NCI-H510A (cell line): ENCODE measurements at regions not wholly inside any gene's neighbourhood (a gene's known extent, or its start where the extent isn't known, plus 50 kb on each side); places are given as distances from the start of the nearest gene placed in this dataset.

Experiments used
- DNase-seq: peaks from one replicate; lab custom pipeline; 2025; lab: John Stamatoyannopoulos, UW

DNA sequence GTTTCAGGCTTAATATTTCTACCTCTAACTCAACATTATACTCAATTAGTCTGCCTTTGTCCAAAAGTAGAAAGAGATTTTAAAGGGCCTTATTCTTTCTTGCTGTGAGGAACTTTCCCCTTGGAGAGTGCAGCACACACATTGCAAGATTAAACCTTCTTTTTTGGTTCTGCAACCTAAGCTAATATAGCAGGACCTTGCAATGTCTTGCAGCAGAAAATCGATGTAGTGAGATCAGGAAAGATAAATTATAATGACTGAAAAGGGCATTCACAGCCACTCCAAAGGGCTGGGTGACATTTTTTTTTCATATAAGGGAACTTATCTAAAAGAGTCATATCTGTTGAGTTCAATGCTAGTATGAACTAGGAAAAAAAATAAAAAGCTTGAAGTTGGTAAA lies 422.7 kb upstream of the ADAMTS16 start:
- DNase-seq = no peak

DNA sequence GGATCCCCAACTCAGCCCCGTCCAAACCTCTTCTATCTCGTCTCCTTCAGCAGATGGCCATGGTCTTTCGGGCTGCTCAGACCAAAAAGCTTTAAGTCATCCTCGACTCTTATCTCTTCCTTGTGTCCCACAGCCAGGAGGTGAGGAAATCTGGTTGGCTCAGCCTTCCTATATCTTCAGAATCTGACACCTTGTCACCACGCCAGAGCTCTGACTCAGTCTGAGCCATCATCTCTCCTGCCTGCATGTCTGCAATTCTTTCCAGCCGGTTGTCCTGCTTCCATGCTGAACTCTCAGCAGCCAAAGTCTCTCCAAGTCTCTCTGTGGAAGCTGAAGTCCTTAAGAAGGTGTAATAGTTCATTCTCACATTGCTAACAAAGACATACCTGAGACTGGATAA lies 419.3 kb upstream of the ADAMTS16 start:
- DNase-seq = no peak

DNA sequence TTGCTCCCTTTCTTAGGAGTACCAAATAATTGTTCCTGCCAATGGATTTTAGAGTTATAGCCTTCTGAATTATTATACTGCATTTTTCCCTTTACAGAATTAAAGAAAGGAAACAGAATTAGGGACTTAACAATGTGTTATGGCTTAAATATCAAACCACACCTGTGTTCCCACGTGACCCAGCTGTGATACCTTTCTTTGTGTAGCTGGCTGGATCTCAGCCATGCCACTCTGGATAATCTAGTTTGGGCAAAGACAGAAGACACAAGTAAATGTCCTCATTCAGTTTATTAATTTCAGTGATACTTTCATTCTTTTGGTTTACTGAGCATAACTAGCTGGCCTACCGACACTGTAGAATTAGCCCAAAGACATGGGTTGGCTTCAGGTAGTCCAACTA lies 417.2 kb upstream of the ADAMTS16 start:
- DNase-seq = no peak

DNA sequence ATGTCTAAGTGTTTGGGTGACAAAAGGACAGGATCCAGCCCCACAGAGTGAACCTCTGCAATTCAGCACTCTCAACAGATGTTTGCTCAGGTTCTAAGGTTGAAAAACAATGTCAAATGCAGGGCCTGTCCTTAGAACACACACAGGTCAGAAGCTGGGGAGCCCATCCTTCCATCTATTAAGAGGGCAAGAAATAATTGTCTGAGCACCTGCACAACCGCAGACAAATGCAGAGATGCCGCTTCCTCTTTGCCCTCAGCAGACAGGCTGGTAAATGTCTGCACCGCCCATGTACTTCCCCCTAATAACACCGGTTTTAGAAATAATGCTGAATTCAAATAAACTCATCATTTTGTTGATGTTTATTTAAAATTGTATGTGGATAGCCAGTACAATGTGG lies 414.5 kb upstream of the ADAMTS16 start:
- DNase-seq = no peak

DNA sequence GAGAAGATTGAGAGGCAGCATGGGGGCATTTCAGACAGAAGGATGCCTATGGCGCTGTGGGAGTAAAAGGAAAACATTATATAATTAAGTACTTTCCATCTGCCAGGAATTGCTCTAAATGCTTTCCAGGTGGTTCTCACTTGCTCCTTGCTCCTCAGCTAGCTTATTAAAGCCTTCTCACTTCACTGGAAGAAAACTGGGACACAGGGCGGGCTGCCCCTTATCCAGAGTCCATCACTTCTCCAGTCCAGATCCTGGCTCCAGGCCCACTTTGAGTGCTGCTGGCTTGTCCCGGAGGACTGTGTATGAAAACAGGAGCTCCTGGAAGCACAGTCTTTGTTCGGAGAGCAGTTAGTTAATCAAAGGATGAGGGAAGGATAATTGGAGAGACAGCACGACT lies 409.9 kb upstream of the ADAMTS16 start:
- DNase-seq = no peak

DNA sequence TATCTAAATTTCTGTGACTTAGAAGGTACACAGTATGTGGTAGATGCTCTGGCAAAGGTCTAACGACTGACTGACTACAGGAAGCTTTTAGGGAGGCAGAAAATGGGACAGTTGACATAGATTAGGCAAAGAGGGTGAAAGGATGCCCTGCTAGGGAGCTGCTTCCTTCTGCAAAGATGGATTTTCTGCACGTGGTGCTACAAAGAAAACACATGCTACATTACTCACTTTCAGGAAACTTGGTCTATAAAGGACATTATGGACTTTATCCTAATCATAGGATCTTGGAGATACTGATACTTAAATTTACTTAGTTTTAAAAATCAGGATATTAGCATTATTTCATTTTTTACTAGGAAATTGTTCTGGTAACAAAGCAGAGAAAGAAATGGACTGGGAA lies 405.8 kb upstream of the ADAMTS16 start:
- no peak for DNase-seq

DNA sequence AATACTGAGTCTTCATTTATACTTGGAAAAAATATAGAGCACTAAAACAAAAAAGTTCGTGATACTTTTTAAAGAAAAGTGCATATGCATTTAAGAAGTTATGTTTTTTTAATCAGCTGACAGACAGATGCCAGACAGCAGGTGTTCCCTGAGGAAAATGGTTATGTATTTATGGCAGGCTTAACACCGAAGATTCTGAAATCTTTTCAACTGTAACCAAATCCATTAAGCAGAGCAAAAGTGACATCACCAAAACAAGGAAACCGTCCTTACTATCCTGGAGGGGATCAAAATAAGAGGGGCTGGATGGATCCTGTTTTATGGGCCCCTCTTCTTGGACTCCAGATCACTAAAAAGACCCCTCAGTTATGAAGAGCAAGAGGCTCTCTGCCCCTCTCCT lies 404.9 kb upstream of the ADAMTS16 start:
- no peak for DNase-seq

DNA sequence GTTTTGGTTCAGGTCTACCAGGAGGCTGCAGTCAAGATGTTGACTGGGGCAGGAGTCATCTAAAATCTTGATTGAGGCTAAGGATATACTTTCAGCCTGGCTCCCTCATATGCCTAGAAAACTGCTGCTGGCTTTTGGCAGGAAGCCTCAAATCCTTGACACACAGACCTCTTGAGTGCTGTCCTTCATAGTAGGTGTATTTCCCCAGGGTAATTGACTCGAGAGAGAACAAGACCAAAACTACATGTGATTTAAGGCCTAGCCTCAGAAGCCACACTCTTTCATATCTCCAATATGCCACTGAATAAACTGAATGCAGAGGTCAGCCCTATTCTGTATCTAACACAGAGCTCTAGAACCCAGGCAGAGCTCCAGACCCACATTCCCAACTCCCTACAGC lies 402.3 kb upstream of the ADAMTS16 start:
- DNase-seq = no peak

DNA sequence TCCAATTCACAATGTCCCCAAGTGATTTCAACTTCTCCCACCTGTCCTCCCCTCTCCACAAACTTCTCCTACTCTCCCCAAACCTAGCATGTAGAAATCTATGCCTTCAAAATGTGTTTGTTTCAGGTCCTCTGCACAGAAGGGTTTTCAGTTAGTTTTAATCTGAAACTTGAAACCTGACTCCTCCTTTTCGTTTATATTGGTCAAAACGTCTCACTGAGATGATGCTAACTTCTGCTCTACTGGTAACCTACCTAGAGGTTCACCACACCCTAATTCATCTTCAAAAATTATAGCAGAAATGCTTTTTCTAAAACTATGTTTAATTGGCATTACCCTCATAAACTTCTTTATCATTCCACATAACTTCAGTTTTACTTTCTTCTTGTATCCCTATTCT lies 401.8 kb upstream of the ADAMTS16 start:
- no peak for DNase-seq

DNA sequence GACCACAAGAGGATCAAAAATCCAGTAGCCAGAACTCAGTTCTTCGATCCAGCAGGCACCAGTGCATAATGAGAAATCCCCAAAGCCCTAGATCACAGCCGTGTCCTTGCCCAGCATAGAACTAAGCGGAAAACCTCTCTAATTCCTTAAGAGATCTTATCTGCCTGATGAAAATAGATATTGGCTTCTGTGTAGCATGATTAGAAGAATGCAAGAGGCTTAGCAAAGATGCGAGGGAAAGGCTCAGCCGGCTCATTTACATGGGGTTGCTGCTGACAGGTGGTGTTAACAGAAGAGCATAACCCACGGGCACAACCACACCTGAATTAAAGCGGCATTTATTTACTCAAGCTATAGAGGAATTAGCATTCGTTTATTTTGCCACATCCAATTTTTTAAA lies 400.0 kb upstream of the ADAMTS16 start:
- no peak for DNase-seq

DNA sequence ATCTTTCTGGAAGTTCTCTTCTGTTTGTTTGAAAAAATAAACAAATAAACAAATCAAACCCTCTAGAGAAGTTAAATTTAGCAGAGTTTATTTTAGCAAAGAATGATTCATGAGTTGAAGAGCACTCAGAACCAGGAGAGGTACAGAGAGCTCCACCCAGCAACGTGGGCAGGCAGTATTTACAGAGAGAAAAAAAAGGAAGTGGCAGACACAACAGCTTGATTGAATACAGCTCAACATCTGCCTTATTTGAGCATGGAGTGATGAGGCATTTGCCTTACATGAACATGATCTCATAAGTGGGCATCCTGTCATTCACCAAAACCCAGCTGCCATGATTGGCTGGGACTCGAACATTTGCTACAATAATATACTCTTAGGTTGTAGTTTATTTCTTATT lies 381.6 kb upstream of the ADAMTS16 start:
- no peak for DNase-seq

DNA sequence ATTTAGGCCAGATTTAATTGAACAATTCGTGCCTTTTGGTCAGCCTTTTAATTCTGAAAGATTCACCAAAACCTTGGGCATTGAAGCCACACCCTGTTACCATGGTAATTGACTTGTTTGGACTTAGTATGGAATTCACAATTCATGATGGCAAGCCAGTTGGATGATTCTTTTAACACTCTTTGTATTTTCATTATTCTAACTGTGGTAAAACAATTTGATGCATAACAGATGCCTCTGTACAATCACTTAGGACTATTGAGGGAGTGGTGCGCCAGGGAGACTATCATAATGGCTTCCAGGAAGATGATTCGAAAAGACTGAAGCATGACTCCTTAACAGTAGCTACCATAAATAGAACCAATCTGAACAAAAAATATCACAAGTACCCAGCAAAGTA lies 381.1 kb upstream of the ADAMTS16 start:
- no peak for DNase-seq

DNA sequence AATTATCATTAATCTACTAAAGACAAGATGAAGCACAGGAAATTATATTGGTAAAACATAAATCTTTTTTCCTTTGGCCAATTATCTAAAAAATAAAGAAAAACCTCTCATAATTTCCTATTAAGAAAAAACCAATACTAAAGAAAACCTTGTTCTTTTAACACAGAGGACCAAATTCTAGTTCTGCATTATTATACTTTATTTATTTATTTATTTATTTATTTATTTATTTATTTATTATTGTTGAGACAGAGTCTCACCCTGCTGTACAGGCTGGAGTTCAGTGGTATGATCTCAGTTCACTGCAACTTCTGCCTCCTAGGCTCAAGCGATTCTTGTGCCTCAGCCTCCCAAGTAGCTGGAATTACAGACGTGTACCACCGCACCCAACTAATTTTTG lies 377.8 kb upstream of the ADAMTS16 start:
- no peak for DNase-seq

DNA sequence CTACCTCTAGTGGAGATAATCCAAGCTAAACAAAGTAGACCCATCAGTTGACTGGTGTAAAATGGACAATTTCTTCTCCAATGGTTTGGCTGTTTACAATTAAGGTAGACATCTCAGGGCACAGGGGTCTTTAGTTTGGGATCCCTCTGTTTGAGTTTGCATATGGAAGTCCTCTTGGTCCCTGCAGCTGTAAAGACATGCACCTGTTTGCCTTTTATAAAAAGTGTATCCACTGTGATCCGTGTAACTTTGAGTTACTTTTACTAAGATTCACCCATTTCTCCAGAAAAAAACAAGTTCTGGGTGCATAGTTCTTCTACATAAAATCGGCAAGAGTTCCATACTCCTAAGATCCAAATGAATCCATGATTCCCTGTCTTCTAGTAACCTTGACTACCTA lies 374.7 kb upstream of the ADAMTS16 start:
- DNase-seq = no peak

DNA sequence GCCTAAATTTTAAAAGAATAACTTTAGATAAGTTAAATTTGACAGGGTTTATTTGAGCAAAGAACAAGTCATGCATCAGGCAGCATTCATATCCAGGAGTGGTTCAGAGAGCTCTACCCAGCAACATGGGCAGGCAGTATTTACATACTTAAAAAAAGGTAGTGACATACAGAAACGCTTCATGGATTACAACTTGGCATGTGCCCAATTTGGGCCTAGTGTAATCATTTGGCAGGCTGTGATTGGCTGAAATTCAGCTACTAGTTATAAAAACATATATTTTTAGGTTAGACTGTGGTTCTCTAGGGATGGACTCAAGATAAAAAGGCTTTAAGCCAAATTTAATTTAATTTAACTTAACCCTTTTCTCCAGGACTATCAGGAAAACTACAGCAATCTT lies 374.0 kb upstream of the ADAMTS16 start:
- no peak for DNase-seq

DNA sequence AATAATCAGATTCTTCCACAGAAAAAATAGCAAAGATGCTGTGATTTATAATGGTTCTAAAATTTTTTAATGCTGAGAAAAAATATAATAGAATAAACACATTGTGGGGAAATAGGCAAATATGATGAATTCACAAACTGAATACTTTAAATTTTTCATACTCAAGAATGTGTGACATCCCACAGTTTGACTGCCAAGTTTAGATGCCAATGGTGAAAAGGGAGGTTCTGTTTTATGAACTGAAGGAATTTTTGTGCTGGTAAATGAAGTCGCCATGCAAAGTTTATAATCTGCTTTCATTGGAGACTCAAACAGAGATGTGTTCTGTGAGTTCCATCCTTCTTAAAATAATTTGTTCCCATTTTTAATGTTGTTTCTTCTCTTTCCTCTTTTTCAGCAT lies 367.5 kb upstream of the ADAMTS16 start:
- DNase-seq = no peak

DNA sequence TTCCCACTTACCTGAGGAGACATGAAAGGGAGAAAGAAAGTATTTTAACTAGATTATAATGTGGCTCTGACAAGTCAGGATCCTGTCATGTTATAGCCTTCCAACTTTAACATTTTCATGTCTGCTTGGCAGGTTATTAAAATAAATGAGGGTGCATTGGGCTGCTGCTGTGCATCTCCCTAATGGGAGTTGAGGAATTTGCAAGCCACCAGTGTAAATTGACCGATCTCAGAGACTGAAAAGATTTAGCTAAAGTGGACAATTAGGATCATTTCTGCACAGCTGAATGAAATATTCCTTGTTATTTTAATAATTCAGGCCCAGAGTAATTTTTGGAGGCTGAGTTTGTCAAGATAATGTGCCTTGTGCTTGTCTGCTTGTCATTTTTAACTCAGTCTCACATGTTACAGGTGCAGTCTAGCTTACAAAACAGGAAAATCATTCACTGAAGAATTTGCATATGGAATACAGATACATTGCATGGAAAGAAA lies 366.3 kb upstream of the ADAMTS16 start:
- DNase-seq = no peak

DNA sequence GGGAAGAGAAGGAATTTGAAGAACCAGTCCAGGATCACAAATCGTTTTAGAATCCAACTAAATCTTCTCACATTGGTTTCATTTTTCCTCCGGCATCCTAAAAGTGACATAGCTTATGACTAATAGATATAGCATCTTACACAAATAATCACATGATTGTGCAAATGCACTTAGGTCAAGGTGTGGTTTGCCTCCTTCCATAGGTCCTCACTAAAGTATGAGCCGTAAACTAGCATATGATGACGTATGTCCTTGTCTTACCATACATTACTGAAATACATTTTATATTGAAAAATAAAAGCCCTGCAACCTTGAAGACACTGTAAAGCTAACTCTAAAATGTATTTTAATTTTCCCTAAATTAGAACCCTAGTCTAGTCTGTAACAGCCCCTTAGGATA lies 362.7 kb upstream of the ADAMTS16 start:
- DNase-seq = no peak

DNA sequence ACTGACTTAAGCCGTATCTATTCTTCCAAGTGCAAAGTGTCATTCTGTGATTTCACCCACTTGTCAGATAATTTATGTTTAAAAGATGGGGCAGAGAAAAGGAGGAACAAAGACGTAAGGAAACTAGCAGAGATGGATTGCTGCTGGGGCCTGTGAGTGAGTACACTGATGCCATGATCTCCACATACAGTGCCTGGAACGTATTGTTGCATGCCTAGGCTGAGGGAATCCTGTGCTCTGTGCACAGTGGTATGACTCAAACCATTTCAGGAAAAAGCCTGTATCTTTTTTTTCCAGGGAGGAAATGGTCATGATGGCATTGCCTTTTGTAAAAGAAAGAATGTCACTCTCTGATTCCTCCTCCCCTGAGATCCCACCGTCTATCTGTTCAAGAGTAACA lies 359.5 kb upstream of the ADAMTS16 start:
- DNase-seq = no peak

DNA sequence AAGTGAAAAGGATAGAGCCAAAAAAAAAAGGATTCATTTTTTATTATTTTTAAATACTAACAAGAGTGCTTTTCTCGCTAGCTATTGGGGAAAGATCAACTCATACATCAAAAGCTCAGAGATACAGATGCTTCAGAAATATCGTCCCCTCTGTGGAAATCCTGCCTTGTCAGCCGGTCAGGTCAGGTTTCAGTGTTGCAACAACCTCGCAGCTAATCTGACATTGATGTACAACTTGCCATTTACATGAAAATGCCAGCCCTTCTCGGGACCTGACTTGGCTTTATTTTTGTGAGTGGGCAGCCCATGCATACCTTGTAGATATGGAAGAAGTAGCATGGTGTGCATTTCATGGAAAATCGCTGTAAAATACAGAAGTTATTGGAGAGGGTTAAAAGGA lies 358.8 kb upstream of the ADAMTS16 start:
- no peak for DNase-seq

DNA sequence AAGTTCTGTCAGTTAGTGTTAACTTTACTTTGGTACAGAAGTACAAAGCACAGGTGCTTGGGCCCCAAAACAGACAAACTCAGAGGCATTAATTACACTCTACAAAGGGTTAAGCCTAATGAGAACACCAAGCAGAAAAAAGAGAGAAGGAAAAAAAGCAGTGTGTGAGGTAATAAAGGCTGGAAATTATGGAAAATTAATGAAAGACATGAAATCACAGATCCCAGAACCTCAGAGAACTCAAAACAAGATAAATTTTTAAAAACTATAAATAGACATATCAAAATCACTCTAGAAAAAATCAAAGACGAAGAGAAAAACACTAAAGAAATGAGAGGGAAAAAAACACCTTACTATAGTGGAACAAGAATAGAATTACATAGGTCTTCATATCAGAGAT lies 354.2 kb upstream of the ADAMTS16 start:
- DNase-seq = no peak

DNA sequence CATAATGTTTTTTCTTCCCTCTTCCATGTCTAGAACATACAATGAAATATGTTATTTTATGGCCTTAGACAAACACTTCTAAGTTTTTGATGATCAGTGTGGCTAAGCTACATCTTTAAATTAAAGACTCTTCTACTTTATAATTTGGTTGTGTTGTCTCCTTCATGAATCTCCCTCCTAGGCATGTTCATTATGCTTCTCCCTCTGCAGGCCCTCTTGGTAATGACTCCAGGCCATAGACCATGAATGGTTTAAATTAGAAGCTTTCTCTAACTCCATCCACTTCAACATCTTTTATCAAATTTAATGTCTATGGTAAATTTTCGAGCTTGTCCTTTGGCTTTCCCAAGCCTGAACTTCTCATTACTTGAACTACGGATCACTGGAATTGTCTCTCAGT lies 342.7 kb upstream of the ADAMTS16 start:
- no peak for DNase-seq

DNA sequence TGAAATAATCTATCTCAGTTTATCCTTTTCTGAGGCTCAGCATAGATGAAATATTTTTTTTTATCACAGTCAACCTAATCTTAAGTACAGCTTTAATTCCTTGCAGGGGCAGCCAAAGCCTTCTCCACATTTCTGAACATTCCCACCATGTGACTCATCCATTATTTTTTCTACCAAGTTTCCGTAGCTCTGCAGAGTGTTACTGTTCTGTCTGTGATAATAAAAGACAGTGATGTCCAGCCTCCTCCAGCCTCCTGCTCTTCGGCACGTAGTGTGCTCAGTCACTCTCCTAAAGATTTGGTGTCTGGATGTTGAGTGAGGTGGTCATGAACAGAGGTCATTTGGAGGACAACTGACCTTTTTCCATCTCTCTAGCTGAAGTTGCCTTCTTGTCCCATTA lies 338.1 kb upstream of the ADAMTS16 start:
- DNase-seq = no peak

DNA sequence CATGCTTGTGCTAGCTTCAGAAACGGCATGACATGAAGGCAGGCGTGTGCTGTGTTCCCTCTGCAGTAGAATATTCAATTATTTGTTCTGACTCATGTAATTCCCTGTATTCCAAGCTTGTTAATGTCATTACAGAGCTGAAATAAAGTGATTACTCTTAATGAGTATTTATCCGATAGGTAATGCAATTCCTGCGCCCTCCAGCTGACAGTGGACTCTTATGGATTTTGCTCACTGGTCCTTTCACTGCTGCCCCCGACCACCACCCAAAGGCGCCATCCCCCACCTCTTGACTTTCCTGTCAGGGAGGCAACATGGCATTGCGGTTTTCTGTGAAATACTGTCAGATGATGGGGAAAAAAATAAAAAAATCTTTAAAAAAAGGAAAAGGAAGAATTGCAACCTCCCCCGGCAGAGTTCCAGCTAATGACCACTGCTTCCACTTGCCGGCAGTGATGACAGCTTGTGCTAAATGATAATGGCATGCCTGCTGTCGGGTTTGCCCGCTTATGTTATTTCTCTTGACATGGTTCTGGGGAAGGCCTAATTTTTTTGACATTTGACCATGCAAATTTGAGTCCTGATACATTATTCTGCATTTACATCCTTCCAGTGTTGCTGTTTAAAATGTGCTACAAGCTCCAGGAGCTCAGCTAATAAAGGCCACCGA lies 335.3 kb upstream of the ADAMTS16 start:
- no peak for DNase-seq

DNA sequence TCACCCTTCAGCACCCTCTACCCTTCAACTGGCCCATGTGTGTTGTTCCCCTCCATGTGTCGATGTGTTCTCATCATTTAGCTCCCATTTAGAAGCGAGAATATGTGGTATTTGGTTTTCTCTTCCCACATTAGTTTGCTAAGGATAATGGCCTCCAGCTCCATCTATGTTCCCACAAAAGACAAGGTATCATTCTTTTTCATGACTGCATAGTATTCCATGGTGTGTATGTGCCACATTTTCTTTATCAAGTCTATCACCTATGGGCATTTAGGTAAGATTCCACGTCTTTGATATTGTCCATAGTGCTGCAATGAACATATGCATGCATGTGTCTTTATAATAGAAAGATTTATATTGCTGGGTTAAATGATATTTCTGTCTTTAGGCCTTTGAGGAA lies 325.1 kb upstream of the ADAMTS16 start:
- no peak for DNase-seq
